Astrocyte (in vitro differentiated cells and primary cell): ENCODE measurements at regions not wholly inside any gene's neighbourhood (a gene's known extent, or its start where the extent isn't known, plus 50 kb on each side); places are given as distances from the start of the nearest gene placed in this dataset.

ENCODE experiments used
- EZH2 ChIP-seq: IDR thresholded peaks from 2 replicates; pipeline ENCODE4 v1.6.1; 2012; ENCODE audit warnings: mild to moderate bottlenecking, low read length, inconsistent platforms; ENCODE audit not compliant: insufficient read depth
- TF ChIP-seq, protein P1 (sequence below): IDR thresholded peaks from 2 replicates; pipeline ENCODE4 v1.5.1; 2011; ENCODE audit warnings: low read depth, mild to moderate bottlenecking, inconsistent platforms, low read length, moderate library complexity; ENCODE audit not compliant: insufficient read depth

DNA sequence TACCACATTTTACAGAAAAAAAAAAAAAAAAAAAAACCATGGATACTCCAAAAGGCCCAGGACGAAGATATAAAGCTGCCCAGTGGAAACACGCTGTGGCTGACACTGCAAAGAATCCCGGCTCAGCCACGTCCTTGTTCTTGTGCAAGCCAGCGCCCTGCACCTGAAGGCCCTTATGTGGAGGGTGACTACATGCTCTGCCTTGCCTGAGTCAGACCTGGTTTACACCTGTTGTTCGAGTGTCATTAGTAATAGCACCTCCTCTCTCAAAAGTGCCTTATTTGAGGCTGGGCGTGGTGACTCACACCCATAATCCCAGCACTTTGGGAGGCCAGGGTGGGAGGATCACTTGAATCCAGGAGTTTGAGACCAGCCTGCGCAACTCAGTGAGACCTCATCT, 54.3 kb upstream of the ZSWIM6 start:
- TF ChIP-seq, protein P1, sequence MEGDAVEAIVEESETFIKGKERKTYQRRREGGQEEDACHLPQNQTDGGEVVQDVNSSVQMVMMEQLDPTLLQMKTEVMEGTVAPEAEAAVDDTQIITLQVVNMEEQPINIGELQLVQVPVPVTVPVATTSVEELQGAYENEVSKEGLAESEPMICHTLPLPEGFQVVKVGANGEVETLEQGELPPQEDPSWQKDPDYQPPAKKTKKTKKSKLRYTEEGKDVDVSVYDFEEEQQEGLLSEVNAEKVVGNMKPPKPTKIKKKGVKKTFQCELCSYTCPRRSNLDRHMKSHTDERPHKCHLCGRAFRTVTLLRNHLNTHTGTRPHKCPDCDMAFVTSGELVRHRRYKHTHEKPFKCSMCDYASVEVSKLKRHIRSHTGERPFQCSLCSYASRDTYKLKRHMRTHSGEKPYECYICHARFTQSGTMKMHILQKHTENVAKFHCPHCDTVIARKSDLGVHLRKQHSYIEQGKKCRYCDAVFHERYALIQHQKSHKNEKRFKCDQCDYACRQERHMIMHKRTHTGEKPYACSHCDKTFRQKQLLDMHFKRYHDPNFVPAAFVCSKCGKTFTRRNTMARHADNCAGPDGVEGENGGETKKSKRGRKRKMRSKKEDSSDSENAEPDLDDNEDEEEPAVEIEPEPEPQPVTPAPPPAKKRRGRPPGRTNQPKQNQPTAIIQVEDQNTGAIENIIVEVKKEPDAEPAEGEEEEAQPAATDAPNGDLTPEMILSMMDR = no peak
- TF ChIP-seq EZH2 = no peak
